ENCODE measurements at regions not wholly inside any gene's neighbourhood (a gene's known extent, or its start where the extent isn't known, plus 50 kb on each side); places are given as distances from the start of the nearest gene placed in this dataset.
A peak's percentile ranks its signal among the peaks of the same experiment; 100 is the strongest.

GRCh38 chr10:10848488-10849111, 169.1 kb upstream of the CELF2 start:
- DNase-seq (ENCODE audit: low spot score), result no peak
- TF ChIP-seq CTCF (IDR thresholded peaks at IDR 0.05), result no peak
- H3K27ac ChIP-seq, result no peak overlapping the region

GRCh38 chr10:10849306-10849705, 168.4 kb upstream of the CELF2 start:
- H3K9me3 ChIP-seq, result no peaks in the 10 kb centered on the region
- no peak for DNase-seq (ENCODE audit: low spot score)
- no peak overlapping the region for H3K27ac ChIP-seq
- peaks cover 0 to 3% of the 10 kb centered on the region in 2 donors for H3K4me1 ChIP-seq
- no peaks in the 10 kb centered on the region for H3K36me3 ChIP-seq
- H3K27me3 ChIP-seq, result no peaks in the 10 kb centered on the region
- H3K4me3 ChIP-seq, result no peak overlapping the region
- TF ChIP-seq CTCF (IDR thresholded peaks at IDR 0.05), result no peak

More at GRCh38 chr10:10848488-10849111, 169.1 kb upstream of the CELF2 start:
- H3K4me1 ChIP-seq, result peaks cover 0 to 7% of the 10 kb centered on the region in 2 donors
- no peak overlapping the region for H3K4me3 ChIP-seq
- H3K27me3 ChIP-seq, result no peaks in the 10 kb centered on the region
- H3K36me3 ChIP-seq, result no peaks in the 10 kb centered on the region
- H3K9me3 ChIP-seq, result no peaks in the 10 kb centered on the region

GRCh38 chr10:10850214-10850613, 167.5 kb upstream of the CELF2 start:
- no peak overlapping the region for H3K27ac ChIP-seq
- DNase-seq (ENCODE audit: low spot score), result no peak
- no peaks in the 10 kb centered on the region for H3K27me3 ChIP-seq
- no peak for TF ChIP-seq CTCF (IDR thresholded peaks at IDR 0.05)
- H3K4me3 ChIP-seq, result no peak overlapping the region
- no peaks in the 10 kb centered on the region for H3K9me3 ChIP-seq
- no peaks in the 10 kb centered on the region for H3K36me3 ChIP-seq
- no peaks in the 10 kb centered on the region for H3K4me1 ChIP-seq

GRCh38 chr10:10852464-10852863, 165.2 kb upstream of the CELF2 start:
- H3K4me1 ChIP-seq, result no peaks in the 10 kb centered on the region
- no peak for TF ChIP-seq CTCF (IDR thresholded peaks at IDR 0.05)
- H3K27ac ChIP-seq, result no peak overlapping the region
- DNase-seq (ENCODE audit: low spot score), result no peak
- no peak overlapping the region for H3K4me3 ChIP-seq
- H3K27me3 ChIP-seq, result no peaks in the 10 kb centered on the region
- H3K36me3 ChIP-seq, result no peaks in the 10 kb centered on the region
- H3K9me3 ChIP-seq, result no peaks in the 10 kb centered on the region

- TF ChIP-seq CTCF (IDR thresholded peaks at IDR 0.05), result no peak
- H3K36me3 ChIP-seq, result no peaks in the 10 kb centered on the region
Observed at GRCh38 chr10:10853954-10854353, 163.7 kb upstream of the CELF2 start.

GRCh38 chr10:10854725-10855124, 162.9 kb upstream of the CELF2 start:
- H3K27ac ChIP-seq, result peak overlapping the region in 1 of 2 donors; percentile 6
- no peak for TF ChIP-seq CTCF (IDR thresholded peaks at IDR 0.05)
- H3K36me3 ChIP-seq, result no peaks in the 10 kb centered on the region
- no peaks in the 10 kb centered on the region for H3K27me3 ChIP-seq
- H3K4me3 ChIP-seq, result no peak overlapping the region
- no peaks in the 10 kb centered on the region for H3K4me1 ChIP-seq
- no peak for DNase-seq (ENCODE audit: low spot score)
- H3K9me3 ChIP-seq, result no peaks in the 10 kb centered on the region

More at GRCh38 chr10:10853954-10854353, 163.7 kb upstream of the CELF2 start:
- Histone ChIP-seq H3K4me3 (no peak overlapping the region), H3K27me3 (no peaks in the 10 kb centered on the region), H3K27ac (no peak overlapping the region), H3K4me1 (no peaks in the 10 kb centered on the region), H3K9me3 (no peaks in the 10 kb centered on the region)
- no peak for DNase-seq (ENCODE audit: low spot score)

Measured in right atrium auricular region (tissue), 2 donors.